Trophoblast cell (in vitro differentiated cells and primary cell): ENCODE measurements at regions not wholly inside any gene's neighbourhood (a gene's known extent, or its start where the extent isn't known, plus 50 kb on each side); places are given as distances from the start of the nearest gene placed in this dataset.

ENCODE experiments used
- DNase-seq, 2 donors: peaks; one replicate each; pipeline ENCODE4 v3.0.0-alpha.2; 2016
- H2AFZ ChIP-seq: 2 replicates; pipeline ENCODE4 v1.6.1; 2013; ENCODE audit warnings: low read length, moderate library complexity, mild to moderate bottlenecking; ENCODE audit not compliant: insufficient read depth, poor library complexity
- H2AK5ac ChIP-seq: 2 replicates; pipeline ENCODE4 v1.6.1; 2013; ENCODE audit warnings: mild to moderate bottlenecking, low read length
- H2BK120ac ChIP-seq: 2 replicates; pipeline ENCODE4 v1.6.1; 2013; ENCODE audit warnings: low read length, mild to moderate bottlenecking, moderate library complexity; ENCODE audit not compliant: insufficient read depth, poor library complexity
- H2BK12ac ChIP-seq: 2 replicates; pipeline ENCODE4 v1.6.1; 2013; ENCODE audit warnings: mild to moderate bottlenecking, low read length, moderate library complexity
- H2BK5ac ChIP-seq: 2 replicates; pipeline ENCODE4 v1.6.1; 2013; ENCODE audit warnings: low read length, low read depth, moderate library complexity, mild to moderate bottlenecking; ENCODE audit not compliant: poor library complexity
- H3K14ac ChIP-seq: 2 replicates; pipeline ENCODE4 v1.6.1; 2013; ENCODE audit warnings: mild to moderate bottlenecking, low read length
- H3K18ac ChIP-seq: 2 replicates; pipeline ENCODE4 v1.6.1; 2013; ENCODE audit warnings: mild to moderate bottlenecking, low read length
- H3K23ac ChIP-seq: 2 replicates; pipeline ENCODE4 v1.6.1; 2013; ENCODE audit warnings: low read length
- H3K27ac ChIP-seq: 2 replicates; pipeline ENCODE4 v1.5.1; 2013; ENCODE audit warnings: low read depth, mild to moderate bottlenecking, inconsistent platforms, low read length, moderate library complexity
- H3K27me3 ChIP-seq: 2 replicates; pipeline ENCODE4 v1.6.1; 2013; ENCODE audit warnings: inconsistent platforms, mild to moderate bottlenecking, low read length, moderate library complexity; ENCODE audit not compliant: insufficient read depth
- H3K36me3 ChIP-seq, 2 experiments: 1 replicate in 1 of 2; 2 replicates in 1 of 2; pipeline ENCODE4 v1.6.1; 2013; ENCODE audit warnings: low read length in 2 of 2, mild to moderate bottlenecking in 2 of 2, moderate library complexity in 1 of 2; ENCODE audit not compliant: insufficient read depth in 2 of 2, control insufficient read depth in 1 of 2
- H3K4ac ChIP-seq: 2 replicates; pipeline ENCODE4 v1.6.1; 2013; ENCODE audit warnings: low read depth, mild to moderate bottlenecking, low read length, moderate library complexity
- H3K4me1 ChIP-seq, 2 experiments: 1 replicate in 1 of 2; 2 replicates in 1 of 2; pipeline ENCODE4 v1.6.1; 2013; ENCODE audit warnings: low read length in 2 of 2, mild to moderate bottlenecking in 2 of 2, moderate library complexity in 1 of 2; ENCODE audit not compliant: insufficient read depth in 2 of 2, control insufficient read depth in 1 of 2
- H3K4me2 ChIP-seq: 2 replicates; pipeline ENCODE4 v1.6.1; 2013; ENCODE audit warnings: inconsistent platforms, mild to moderate bottlenecking, low read length, moderate library complexity
- H3K4me3 ChIP-seq: 2 replicates; pipeline ENCODE4 v1.5.1; 2013; ENCODE audit warnings: mild to moderate bottlenecking, low read depth, low read length, inconsistent platforms
- H3K79me1 ChIP-seq: one replicate; pipeline ENCODE4 v1.6.1; 2013; ENCODE audit warnings: low read length
- H3K79me2 ChIP-seq: 2 replicates; pipeline ENCODE4 v1.6.1; 2013; ENCODE audit warnings: low read length, mild to moderate bottlenecking; ENCODE audit not compliant: control insufficient read depth, insufficient read depth, poor library complexity
- H3K9ac ChIP-seq: 2 replicates; pipeline ENCODE4 v1.6.1; 2013; ENCODE audit warnings: mild to moderate bottlenecking, low read length
- H3K9me3 ChIP-seq: 2 replicates; pipeline ENCODE4 v1.6.1; 2013; ENCODE audit warnings: low read depth, mild to moderate bottlenecking, control low read depth, inconsistent platforms, low read length; ENCODE audit not compliant: insufficient read depth
- H4K12ac ChIP-seq: 2 replicates; pipeline ENCODE4 v1.6.1; 2013; ENCODE audit warnings: low read depth, mild to moderate bottlenecking, low read length, moderate library complexity
- H4K8ac ChIP-seq: 2 replicates; pipeline ENCODE4 v1.6.1; 2013; ENCODE audit warnings: low read depth, mild to moderate bottlenecking, low read length, moderate library complexity
- H4K91ac ChIP-seq: one replicate; pipeline ENCODE4 v1.6.1; 2013; ENCODE audit warnings: low read depth, mild to moderate bottlenecking, low read length, moderate library complexity
- WGBS: extraction: QIAGEN DNeasy Blood & Tissue Kit; methylation state at CpG from one replicate; pipeline ENCODE4 v1.1.7; 2013; ENCODE audit warnings: missing lambda C conversion rate; ENCODE audit not compliant: insufficient read length, insufficient coverage; ENCODE audit errors: extremely low coverage; 5-methylcytosine and 5-hydroxymethylcytosine counted together

DNA sequence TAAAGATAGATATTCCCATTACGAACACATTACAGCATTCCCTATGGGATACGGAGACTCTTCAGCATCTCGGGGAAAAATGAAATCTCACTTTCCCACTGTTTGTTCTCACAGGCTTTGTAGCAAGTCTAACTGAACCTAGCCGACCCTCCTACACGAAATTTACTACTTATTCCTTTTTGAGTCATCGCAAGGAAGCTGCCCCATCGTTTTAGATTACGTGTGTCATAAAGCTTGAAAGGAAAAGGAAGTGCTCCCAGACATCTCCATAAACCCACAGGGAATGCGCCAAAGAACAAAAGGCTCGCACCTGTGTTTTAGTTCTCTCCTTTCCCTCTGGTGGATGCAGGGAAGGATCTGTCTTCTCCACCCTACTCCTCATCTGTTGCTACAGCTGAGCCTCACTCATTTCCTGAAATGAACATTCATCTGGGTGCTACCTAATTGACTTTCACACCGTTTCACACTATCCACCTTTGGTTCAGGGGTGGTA, 76.2 kb upstream of the STK39 start:
- Histone ChIP-seq H4K8ac (no peak overlapping the region), H3K23ac (no peak overlapping the region), H3K79me2 (no peaks in the 10 kb centered on the region), H2AFZ (no peak overlapping the region), H3K9me3 (no peaks in the 10 kb centered on the region), H3K4me1 (no peaks in the 10 kb centered on the region), H3K4ac (no peak overlapping the region), H2BK5ac (no peak overlapping the region), H2BK120ac (no peak overlapping the region), H2AK5ac (no peak overlapping the region), H3K27ac (no peak overlapping the region), H3K79me1 (no peaks in the 10 kb centered on the region), H4K91ac (no peak overlapping the region), H4K12ac (no peak overlapping the region), H2BK12ac (no peak overlapping the region), H3K4me3 (no peak overlapping the region), H3K9ac (no peak overlapping the region), H3K14ac (no peak overlapping the region), H3K4me2 (no peak overlapping the region), H3K18ac (no peak overlapping the region), H3K27me3 (no peaks in the 10 kb centered on the region), H3K36me3 (no peaks in the 10 kb centered on the region)
- DNase-seq = no peak
- WGBS = no CpG with 5 or more reads among the region's 11 CpGs

DNA sequence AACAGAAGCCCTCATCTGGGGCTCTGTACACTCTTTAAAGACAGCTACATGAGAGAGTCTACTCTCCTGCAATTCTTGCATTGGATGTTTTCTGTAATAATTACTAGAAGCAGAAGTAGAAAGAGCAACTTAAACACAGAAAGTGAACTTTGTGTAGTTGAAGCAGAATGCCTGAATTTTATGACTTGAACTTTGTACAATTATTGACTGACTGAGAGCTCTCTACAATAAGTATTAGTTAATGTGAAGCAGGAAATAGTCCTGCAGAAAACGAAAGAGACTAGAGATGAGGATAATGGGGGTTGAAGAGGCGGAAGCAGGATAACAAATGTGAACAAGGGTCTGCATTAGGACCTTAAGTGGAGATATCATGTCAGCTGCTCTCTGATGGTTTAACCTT, 79.2 kb upstream of the STK39 start:
- Histone ChIP-seq H2AFZ (no peak overlapping the region), H3K36me3 (no peaks in the 10 kb centered on the region), H3K79me1 (no peaks in the 10 kb centered on the region), H3K9ac (no peak overlapping the region), H3K4ac (no peak overlapping the region), H4K12ac (no peak overlapping the region), H3K18ac (no peak overlapping the region), H4K91ac (no peak overlapping the region), H3K4me3 (no peak overlapping the region), H4K8ac (no peak overlapping the region), H3K9me3 (peaks cover 3% of the 10 kb centered on the region), H2BK120ac (no peak overlapping the region), H2AK5ac (no peak overlapping the region), H3K4me2 (no peak overlapping the region), H3K79me2 (no peaks in the 10 kb centered on the region), H2BK5ac (no peak overlapping the region), H3K23ac (no peak overlapping the region), H3K14ac (no peak overlapping the region), H3K27ac (no peak overlapping the region), H2BK12ac (no peak overlapping the region), H3K27me3 (no peaks in the 10 kb centered on the region), H3K4me1 (no peaks in the 10 kb centered on the region)
- no peak for DNase-seq
- WGBS = no CpG with 5 or more reads among the region's 2 CpGs

DNA sequence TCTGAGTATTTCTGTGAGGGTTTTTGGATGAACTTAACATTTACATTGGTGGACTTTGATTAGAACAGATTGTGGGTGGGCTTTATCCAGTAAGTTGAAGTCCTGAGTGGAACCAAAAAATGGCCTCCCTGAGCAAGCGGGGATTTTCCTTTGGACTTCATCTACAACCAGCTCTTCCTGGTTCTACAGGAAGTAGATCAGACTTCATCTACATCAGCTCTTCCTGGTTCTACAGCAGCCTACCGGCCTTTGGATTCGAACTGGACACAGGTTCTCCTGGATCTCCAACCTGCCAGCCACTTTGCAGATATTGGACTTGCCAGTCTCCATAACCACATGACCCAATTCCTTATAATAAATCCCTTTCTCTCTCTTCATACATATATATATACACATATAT, 79.9 kb upstream of the STK39 start:
- Histone ChIP-seq H3K79me2 (no peaks in the 10 kb centered on the region), H2BK12ac (no peak overlapping the region), H3K4ac (no peak overlapping the region), H4K91ac (no peak overlapping the region), H4K8ac (no peak overlapping the region), H2BK5ac (no peak overlapping the region), H3K79me1 (no peaks in the 10 kb centered on the region), H3K36me3 (no peaks in the 10 kb centered on the region), H3K14ac (no peak overlapping the region), H3K4me1 (no peaks in the 10 kb centered on the region), H2AK5ac (no peak overlapping the region), H2BK120ac (no peak overlapping the region), H4K12ac (no peak overlapping the region), H3K4me3 (no peak overlapping the region), H3K9ac (no peak overlapping the region), H2AFZ (no peak overlapping the region), H3K9me3 (peaks cover 3% of the 10 kb centered on the region), H3K18ac (no peak overlapping the region), H3K27me3 (no peaks in the 10 kb centered on the region), H3K27ac (no peak overlapping the region), H3K23ac (no peak overlapping the region), H3K4me2 (no peak overlapping the region)
- no CpG with 5 or more reads among the region's 3 CpGs for WGBS
- no peak for DNase-seq

DNA sequence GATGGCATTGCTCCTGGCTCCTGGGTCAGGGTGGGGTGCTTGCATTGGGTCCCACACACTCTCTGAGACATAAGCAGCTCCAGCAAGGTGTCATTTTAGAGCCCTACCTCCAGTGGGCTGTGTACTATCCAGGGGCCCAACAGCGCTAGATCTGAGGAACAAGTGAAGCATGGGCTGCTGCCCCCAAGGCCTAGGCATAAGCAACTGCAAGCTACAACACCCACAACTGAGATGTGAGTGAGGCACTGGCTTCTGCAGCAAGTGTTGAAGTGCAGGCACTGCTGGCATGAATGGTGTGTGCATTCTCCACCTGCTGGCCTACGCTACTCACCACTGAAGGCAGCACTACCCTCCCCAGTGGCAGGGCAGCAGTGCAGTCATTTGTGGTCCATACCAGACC, 81.0 kb upstream of the STK39 start:
- no peak for DNase-seq
- no peak overlapping the region for H3K27ac ChIP-seq

More for the DNA sequence above, 81.0 kb upstream of the STK39 start:
- peaks cover 3% of the 10 kb centered on the region for H3K9me3 ChIP-seq
- no peaks in the 10 kb centered on the region for H3K27me3 ChIP-seq
- H3K9ac ChIP-seq = no peak overlapping the region
- H4K91ac ChIP-seq = no peak overlapping the region
- no peak overlapping the region for H4K8ac ChIP-seq
- H2BK120ac ChIP-seq = no peak overlapping the region
- no peak overlapping the region for H2BK12ac ChIP-seq
- H2AFZ ChIP-seq = no peak overlapping the region
- H4K12ac ChIP-seq = no peak overlapping the region
- no peaks in the 10 kb centered on the region for H3K79me1 ChIP-seq
- no CpG with 5 or more reads among the region's 2 CpGs for WGBS
- peak overlapping the region; percentile 58 for H3K4me3 ChIP-seq
- no peak overlapping the region for H2AK5ac ChIP-seq
- no peak overlapping the region for H3K14ac ChIP-seq
- no peak overlapping the region for H3K4ac ChIP-seq
- H3K18ac ChIP-seq = no peak overlapping the region
- H2BK5ac ChIP-seq = no peak overlapping the region
- no peak overlapping the region for H3K4me2 ChIP-seq
- H3K23ac ChIP-seq = no peak overlapping the region
- no peaks in the 10 kb centered on the region for H3K79me2 ChIP-seq
- H3K36me3 ChIP-seq = no peaks in the 10 kb centered on the region
- H3K4me1 ChIP-seq = no peaks in the 10 kb centered on the region
